ENCODE measurements at regions not wholly inside any gene's neighbourhood (a gene's known extent, or its start where the extent isn't known, plus 50 kb on each side); places are given as distances from the start of the nearest gene placed in this dataset.
"Not testable (repeated sequence)": the region's sequence is repeated elsewhere in the genome, so short reads cannot be mapped to it uniquely, and the experiment has no call there.

- no peaks in the 10 kb centered on the region for H3K27me3 ChIP-seq
- H3K27ac ChIP-seq, result no peak overlapping the region
- H3K9ac ChIP-seq (ENCODE audit: low read depth in 2 of 2, low read length in 2 of 2), result no peak overlapping the region
- H3K4me3 ChIP-seq, result no peak overlapping the region
- intact Hi-C loops (cut with DNase I), result no loop called here
- no peaks in the 10 kb centered on the region for H3K9me3 ChIP-seq
- no peaks in the 10 kb centered on the region for H3K36me3 ChIP-seq
- no peak for DNase-seq
- no peaks in the 10 kb centered on the region for H3K4me1 ChIP-seq
- TF ChIP-seq CTCF (IDR thresholded peaks at IDR 0.05), result no peak
Observed at GRCh38 chr12:60235261-60235660, 639.4 kb downstream of the SLC16A7 start.

- H3K9ac ChIP-seq (ENCODE audit: low read depth in 2 of 2, low read length in 2 of 2); H3K27me3 ChIP-seq; H3K4me1 ChIP-seq; H3K36me3 ChIP-seq; H3K4me3 ChIP-seq; H3K27ac ChIP-seq; DNase-seq; H3K9me3 ChIP-seq; intact Hi-C loops (cut with DNase I): not testable (repeated sequence)
Observed at GRCh38 chr12:60236416-60236815, 640.6 kb downstream of the SLC16A7 start.

- Histone ChIP-seq H3K9ac (ENCODE audit: low read depth in 2 of 2, low read length in 2 of 2) (no peak overlapping the region), H3K9me3 (no peaks in the 10 kb centered on the region), H3K4me3 (no peak overlapping the region), H3K27me3 (no peaks in the 10 kb centered on the region), H3K27ac (no peak overlapping the region), H3K4me1 (no peaks in the 10 kb centered on the region), H3K36me3 (no peaks in the 10 kb centered on the region)
- DNase-seq, result no peak
- no peak for TF ChIP-seq CTCF (IDR thresholded peaks at IDR 0.05)
- intact Hi-C loops (cut with DNase I), result no loop called here
Observed at GRCh38 chr12:60240891-60241290, 645.1 kb downstream of the SLC16A7 start.

GRCh38 chr12:60251091-60251490 is 655.3 kb downstream of the SLC16A7 start:
- no peaks in the 10 kb centered on the region for H3K4me1 ChIP-seq
- no peaks in the 10 kb centered on the region for H3K36me3 ChIP-seq
- no peak for DNase-seq
- no peak for TF ChIP-seq CTCF (IDR thresholded peaks at IDR 0.05)
- no peak overlapping the region for H3K27ac ChIP-seq
- no peaks in the 10 kb centered on the region for H3K9me3 ChIP-seq
- H3K4me3 ChIP-seq, result no peak overlapping the region
- intact Hi-C loops (cut with DNase I), result no loop called here
- no peak overlapping the region for H3K9ac ChIP-seq (ENCODE audit: low read depth in 2 of 2, low read length in 2 of 2)
- H3K27me3 ChIP-seq, result no peaks in the 10 kb centered on the region

- Histone ChIP-seq H3K4me1 (no peaks in the 10 kb centered on the region), H3K27ac (no peak overlapping the region), H3K9me3 (no peaks in the 10 kb centered on the region), H3K27me3 (no peaks in the 10 kb centered on the region), H3K36me3 (no peaks in the 10 kb centered on the region), H3K4me3 (no peak overlapping the region), H3K9ac (ENCODE audit: low read depth in 2 of 2, low read length in 2 of 2) (no peak overlapping the region)
- DNase-seq, result no peak
- TF ChIP-seq CTCF (IDR thresholded peaks at IDR 0.05), result no peak
- intact Hi-C loops (cut with DNase I), result no loop called here
Observed at GRCh38 chr12:60252359-60253096, 656.7 kb downstream of the SLC16A7 start.

GRCh38 chr12:60255044-60255443 is 659.2 kb downstream of the SLC16A7 start:
- no peak for TF ChIP-seq CTCF (IDR thresholded peaks at IDR 0.05)
- intact Hi-C loops (cut with DNase I), result no loop called here
- Histone ChIP-seq H3K36me3 (no peaks in the 10 kb centered on the region), H3K9ac (ENCODE audit: low read depth in 2 of 2, low read length in 2 of 2) (no peak overlapping the region), H3K4me3 (no peak overlapping the region), H3K27ac (no peak overlapping the region), H3K9me3 (no peaks in the 10 kb centered on the region), H3K27me3 (no peaks in the 10 kb centered on the region), H3K4me1 (no peaks in the 10 kb centered on the region)
- DNase-seq, result no peak

Data from colonic mucosa (tissue), 4 donors.